Body of pancreas (tissue), 4 donors: ENCODE measurements at regions not wholly inside any gene's neighbourhood (a gene's known extent, or its start where the extent isn't known, plus 50 kb on each side); places are given as distances from the start of the nearest gene placed in this dataset.

Experiments used
- CTCF ChIP-seq, 7 experiments: fragments of 450-650 bp in 4 of 7; fragments of 200-600 bp in 3 of 7; sonication (generic) in 3 of 7; IDR thresholded peaks; one replicate each; pipeline ENCODE4 v1.5.1; 2016 to 2019; ENCODE audit warnings: antibody characterized with exemption in 7 of 7
- POLR2A ChIP-seq, 3 donors: fragments of 450-650 bp; IDR thresholded peaks; one replicate each; pipeline ENCODE4 v1.6.1; 2016; ENCODE audit warnings: antibody characterized with exemption in 3 of 3, mild to moderate bottlenecking in 2 of 3

DNA sequence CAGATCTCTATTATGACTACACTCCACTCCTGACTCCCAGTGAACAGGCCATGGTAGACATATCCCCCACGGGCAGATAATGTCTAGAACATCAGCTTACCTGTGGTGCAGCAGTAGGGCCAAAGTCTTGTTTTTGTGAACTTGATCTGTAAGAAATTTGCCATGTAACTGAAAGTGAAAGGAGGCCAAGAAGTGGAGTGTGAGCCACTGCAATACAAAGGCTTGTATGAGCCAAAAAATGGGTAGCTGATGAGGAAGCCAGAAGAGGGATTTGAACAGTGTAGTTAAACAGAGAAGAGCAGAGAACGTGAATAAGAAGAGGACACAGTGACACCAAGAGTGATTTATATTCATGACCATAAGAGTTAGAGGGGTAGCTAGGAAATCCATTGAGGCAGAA is 361.7 kb downstream of the DMRT2 start:
- TF ChIP-seq CTCF (IDR thresholded peaks at IDR 0.05) = no peak
- TF ChIP-seq POLR2A (IDR thresholded peaks at IDR 0.05) = no peak
